ENCODE measurements at regions not wholly inside any gene's neighbourhood (a gene's known extent, or its start where the extent isn't known, plus 50 kb on each side); places are given as distances from the start of the nearest gene placed in this dataset.

GRCh38 chr4:147064856-147065255, 119.2 kb upstream of the TTC29 start:
- no peak overlapping the region for H3K4me2 ChIP-seq (ENCODE audit: low read length)
- no peaks in the 10 kb centered on the region for H3K9me3 ChIP-seq (ENCODE audit: insufficient read depth, low read length)
- H3K79me2 ChIP-seq (ENCODE audit: low read length), result no peaks in the 10 kb centered on the region
- no peak overlapping the region for H3K9ac ChIP-seq (ENCODE audit: low read length)
- no peak overlapping the region for H3K4me3 ChIP-seq (ENCODE audit: low read length)
- TF ChIP-seq, protein P1, sequence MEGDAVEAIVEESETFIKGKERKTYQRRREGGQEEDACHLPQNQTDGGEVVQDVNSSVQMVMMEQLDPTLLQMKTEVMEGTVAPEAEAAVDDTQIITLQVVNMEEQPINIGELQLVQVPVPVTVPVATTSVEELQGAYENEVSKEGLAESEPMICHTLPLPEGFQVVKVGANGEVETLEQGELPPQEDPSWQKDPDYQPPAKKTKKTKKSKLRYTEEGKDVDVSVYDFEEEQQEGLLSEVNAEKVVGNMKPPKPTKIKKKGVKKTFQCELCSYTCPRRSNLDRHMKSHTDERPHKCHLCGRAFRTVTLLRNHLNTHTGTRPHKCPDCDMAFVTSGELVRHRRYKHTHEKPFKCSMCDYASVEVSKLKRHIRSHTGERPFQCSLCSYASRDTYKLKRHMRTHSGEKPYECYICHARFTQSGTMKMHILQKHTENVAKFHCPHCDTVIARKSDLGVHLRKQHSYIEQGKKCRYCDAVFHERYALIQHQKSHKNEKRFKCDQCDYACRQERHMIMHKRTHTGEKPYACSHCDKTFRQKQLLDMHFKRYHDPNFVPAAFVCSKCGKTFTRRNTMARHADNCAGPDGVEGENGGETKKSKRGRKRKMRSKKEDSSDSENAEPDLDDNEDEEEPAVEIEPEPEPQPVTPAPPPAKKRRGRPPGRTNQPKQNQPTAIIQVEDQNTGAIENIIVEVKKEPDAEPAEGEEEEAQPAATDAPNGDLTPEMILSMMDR (IDR thresholded peaks at IDR 0.05; ENCODE audit: low read depth, low read length), result no peak
- TF ChIP-seq EZH2phosphoT487 (IDR thresholded peaks at IDR 0.05; ENCODE audit: low read depth), result no peak
- H2AFZ ChIP-seq (ENCODE audit: low read depth, low read length), result no peak overlapping the region
- H4K20me1 ChIP-seq (ENCODE audit: insufficient read depth, low read length), result no peaks in the 10 kb centered on the region
- H3K27me3 ChIP-seq (ENCODE audit: low read depth, low read length), result no peaks in the 10 kb centered on the region
- H3K4me1 ChIP-seq (ENCODE audit: low read length), result no peaks in the 10 kb centered on the region
- H3K27ac ChIP-seq (ENCODE audit: low read length), result no peak overlapping the region
- no peaks in the 10 kb centered on the region for H3K36me3 ChIP-seq (replicated peaks; ENCODE audit: low read depth, low read length)

- H3K9ac ChIP-seq (ENCODE audit: low read length), result no peak overlapping the region
- no peaks in the 10 kb centered on the region for H3K36me3 ChIP-seq (replicated peaks; ENCODE audit: low read depth, low read length)
- H3K9me3 ChIP-seq (ENCODE audit: insufficient read depth, low read length), result peaks cover 10% of the 10 kb centered on the region; the same call in 1 of the 2 replicates
- H3K27me3 ChIP-seq (ENCODE audit: low read depth, low read length), result no peaks in the 10 kb centered on the region
- no peaks in the 10 kb centered on the region for H4K20me1 ChIP-seq (ENCODE audit: insufficient read depth, low read length)
- H2AFZ ChIP-seq (ENCODE audit: low read depth, low read length), result no peak overlapping the region
- H3K4me1 ChIP-seq (ENCODE audit: low read length), result no peaks in the 10 kb centered on the region
- no peak overlapping the region for H3K4me3 ChIP-seq (ENCODE audit: low read length)
- H3K27ac ChIP-seq (ENCODE audit: low read length), result no peak overlapping the region
- no peak for TF ChIP-seq EZH2phosphoT487 (IDR thresholded peaks at IDR 0.05; ENCODE audit: low read depth)
- TF ChIP-seq, protein P1 (IDR thresholded peaks at IDR 0.05; ENCODE audit: low read depth, low read length), result no peak
- no peak overlapping the region for H3K4me2 ChIP-seq (ENCODE audit: low read length)
- H3K79me2 ChIP-seq (ENCODE audit: low read length), result no peaks in the 10 kb centered on the region
Observed at GRCh38 chr4:147068564-147068963, 122.9 kb upstream of the TTC29 start.

DNA sequence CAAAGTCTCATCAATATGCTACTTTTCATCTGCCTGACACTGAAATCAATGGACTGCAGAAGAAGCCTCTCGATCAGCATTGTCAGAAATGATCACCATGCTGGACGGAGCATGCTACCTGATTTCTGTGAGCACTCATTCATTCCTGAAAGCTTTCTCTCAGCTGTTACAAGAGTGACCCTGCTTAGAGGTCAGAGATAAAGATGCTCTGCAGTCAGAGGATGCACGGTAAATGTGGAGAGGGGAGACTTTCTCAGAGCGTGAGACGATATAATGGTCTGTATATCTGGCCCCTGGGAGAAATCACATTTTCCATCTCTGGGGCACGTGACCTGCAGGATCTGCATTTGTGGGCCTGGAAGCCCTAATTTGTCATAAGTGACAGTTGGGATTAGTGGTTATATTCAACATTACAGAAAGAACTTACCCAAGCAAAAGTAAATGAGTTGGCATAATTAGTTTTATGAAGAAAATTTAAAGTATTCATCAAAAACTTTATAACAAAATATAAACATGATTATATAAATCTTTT, 125.6 kb upstream of the TTC29 start:
- H3K27ac ChIP-seq (ENCODE audit: low read length), result no peak overlapping the region
- no peaks in the 10 kb centered on the region; the same call in 1 of the 2 replicates for H3K27me3 ChIP-seq (ENCODE audit: low read depth, low read length)
- TF ChIP-seq, protein P1 (IDR thresholded peaks at IDR 0.05; ENCODE audit: low read depth, low read length), result no peak
- no peak for TF ChIP-seq EZH2phosphoT487 (IDR thresholded peaks at IDR 0.05; ENCODE audit: low read depth)
- H4K20me1 ChIP-seq (ENCODE audit: insufficient read depth, low read length), result no peaks in the 10 kb centered on the region
- no peak overlapping the region for H3K4me2 ChIP-seq (ENCODE audit: low read length)
- H3K4me3 ChIP-seq (ENCODE audit: low read length), result no peak overlapping the region
- no peak overlapping the region for H3K9ac ChIP-seq (ENCODE audit: low read length)
- H3K9me3 ChIP-seq (ENCODE audit: insufficient read depth, low read length), result peaks cover 10% of the 10 kb centered on the region; the same call in 1 of the 2 replicates
- H2AFZ ChIP-seq (ENCODE audit: low read depth, low read length), result no peak overlapping the region
- H3K4me1 ChIP-seq (ENCODE audit: low read length), result no peaks in the 10 kb centered on the region
- no peaks in the 10 kb centered on the region for H3K79me2 ChIP-seq (ENCODE audit: low read length)
- no peaks in the 10 kb centered on the region for H3K36me3 ChIP-seq (replicated peaks; ENCODE audit: low read depth, low read length)

DNA sequence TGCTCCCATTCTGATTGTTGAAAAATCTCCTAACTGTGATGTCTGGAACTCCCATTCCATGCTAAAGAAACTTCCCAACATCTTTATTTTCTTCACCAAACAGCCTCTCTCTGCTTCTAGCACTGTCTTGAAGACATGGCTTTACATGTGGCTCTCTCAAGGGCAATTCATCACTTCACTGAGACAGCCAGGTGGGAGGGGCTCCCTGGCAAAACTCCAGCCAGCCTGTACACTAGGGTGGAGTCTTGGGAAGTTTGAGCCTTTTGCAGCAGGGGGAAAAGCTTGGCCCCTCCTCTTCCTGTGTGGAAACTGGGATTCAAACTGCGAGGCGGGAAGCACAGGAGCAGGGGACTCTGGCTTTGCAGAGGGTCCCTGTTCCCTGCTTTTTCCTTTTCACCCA, 130.5 kb upstream of the TTC29 start:
- TF ChIP-seq EZH2phosphoT487 (IDR thresholded peaks at IDR 0.05; ENCODE audit: low read depth), result no peak
- TF ChIP-seq, protein P1 (IDR thresholded peaks at IDR 0.05; ENCODE audit: low read depth, low read length), result no peak
- peaks cover 4% of the 10 kb centered on the region; the same call in 1 of the 2 replicates for H3K27me3 ChIP-seq (ENCODE audit: low read depth, low read length)

More for the DNA sequence above, 130.5 kb upstream of the TTC29 start:
- Histone ChIP-seq H3K4me1 (ENCODE audit: low read length) (no peaks in the 10 kb centered on the region), H3K4me2 (ENCODE audit: low read length) (no peak overlapping the region), H3K27ac (ENCODE audit: low read length) (no peak overlapping the region), H2AFZ (ENCODE audit: low read depth, low read length) (no peak overlapping the region), H4K20me1 (ENCODE audit: insufficient read depth, low read length) (no peaks in the 10 kb centered on the region), H3K79me2 (ENCODE audit: low read length) (no peaks in the 10 kb centered on the region), H3K9ac (ENCODE audit: low read length) (no peak overlapping the region), H3K36me3 (replicated peaks; ENCODE audit: low read depth, low read length) (no peaks in the 10 kb centered on the region), H3K4me3 (ENCODE audit: low read length) (no peak overlapping the region), H3K9me3 (ENCODE audit: insufficient read depth, low read length) (peaks cover 10% of the 10 kb centered on the region; the same call in 1 of the 2 replicates)
